GM23248 (cell line): ENCODE measurements at regions not wholly inside any gene's neighbourhood (a gene's known extent, or its start where the extent isn't known, plus 50 kb on each side); places are given as distances from the start of the nearest gene placed in this dataset.

Experiments
- DNase-seq: peaks from one replicate; pipeline ENCODE4 v3.0.0-alpha.2; 2015
- H2AFZ ChIP-seq: fragments of 200-600 bp; sonication (generic); 2 replicates; pipeline ENCODE4 v1.6.1; 2016; ENCODE audit warnings: antibody characterized with exemption
- H3F3A ChIP-seq: fragments of 200-600 bp; sonication (generic); 2 replicates; pipeline ENCODE4 v1.6.1; 2016; ENCODE audit warnings: mild to moderate bottlenecking, antibody characterized with exemption, mixed run types; ENCODE audit not compliant: insufficient read depth
- H3K27ac ChIP-seq: fragments of 200-600 bp; sonication (generic); 2 replicates; pipeline ENCODE4 v1.5.1; 2016; ENCODE audit warnings: mild to moderate bottlenecking
- H3K27me3 ChIP-seq: fragments of 200-600 bp; sonication (generic); replicated peaks from 2 replicates; pipeline ENCODE4 v1.6.1; 2016; ENCODE audit warnings: mild to moderate bottlenecking; ENCODE audit not compliant: insufficient read depth
- H3K36me3 ChIP-seq: fragments of 200-600 bp; sonication (generic); 2 replicates; pipeline ENCODE4 v1.6.1; 2016; ENCODE audit warnings: low read depth, mild to moderate bottlenecking
- H3K4me1 ChIP-seq: fragments of 200-600 bp; sonication (generic); 2 replicates; pipeline ENCODE4 v1.6.1; 2016; ENCODE audit warnings: mild to moderate bottlenecking; ENCODE audit not compliant: insufficient read depth
- H3K4me2 ChIP-seq: fragments of 200-600 bp; sonication (generic); one replicate; pipeline ENCODE4 v1.6.1; 2016; ENCODE audit warnings: mild to moderate bottlenecking; ENCODE audit not compliant: unreplicated experiment
- H3K4me3 ChIP-seq: fragments of 200-600 bp; sonication (generic); 2 replicates; pipeline ENCODE4 v1.5.1; 2016; ENCODE audit warnings: mild to moderate bottlenecking
- H3K79me2 ChIP-seq: fragments of 200-600 bp; sonication (generic); 2 replicates; pipeline ENCODE4 v1.6.1; 2016; ENCODE audit warnings: mild to moderate bottlenecking; ENCODE audit not compliant: insufficient read depth
- H3K9ac ChIP-seq: fragments of 200-600 bp; sonication (generic); 2 replicates; pipeline ENCODE4 v1.6.1; 2016; ENCODE audit warnings: mild to moderate bottlenecking
- H3K9me2 ChIP-seq: fragments of 200-600 bp; sonication (generic); 2 replicates; pipeline ENCODE4 v1.6.1; 2016; ENCODE audit warnings: mixed run types, mild to moderate bottlenecking, moderate library complexity; ENCODE audit not compliant: insufficient read depth
- H3K9me3 ChIP-seq: fragments of 200-600 bp; sonication (generic); one replicate; pipeline ENCODE4 v1.6.1; 2017; ENCODE audit warnings: low read depth
- H4K20me1 ChIP-seq: fragments of 200-600 bp; sonication (generic); 2 replicates; pipeline ENCODE4 v1.6.0; 2016; ENCODE audit not compliant: insufficient read depth
- EZH2 ChIP-seq: fragments of 200-600 bp; sonication (generic); IDR thresholded peaks from 2 replicates; pipeline ENCODE4 v1.6.1; 2018; ENCODE audit warnings: antibody characterized with exemption, mild to moderate bottlenecking; ENCODE audit not compliant: insufficient read depth, poor library complexity, severe bottlenecking
- EZH2phosphoT487 ChIP-seq: fragments of 200-600 bp; sonication (generic); IDR thresholded peaks from 2 replicates; pipeline ENCODE4 v1.6.1; 2018; ENCODE audit warnings: antibody characterized with exemption, moderate library complexity, mild to moderate bottlenecking, low read depth; ENCODE audit not compliant: insufficient read depth
- whole genome bisulfite sequencing, 2 experiments: methylation state at CpG; one replicate each; pipeline ENCODE4 v1.1.6; 2015 to 2017; ENCODE audit warnings: low lambda C conversion rate in 2 of 2, low coverage in 1 of 2; ENCODE audit errors: missing lambda C conversion rate in 2 of 2; 5-methylcytosine and 5-hydroxymethylcytosine counted together
- in situ Hi-C: fragments of 300-500 bp; cut with MboI; formaldehyde crosslinking; loops from 2 replicates; pipeline ENCODE4 v1.15.0; 2020

- H3K36me3 ChIP-seq = no peaks in the 10 kb centered on the region
- no peaks in the 10 kb centered on the region for H3K9me3 ChIP-seq
- no peaks in the 10 kb centered on the region for H3K27me3 ChIP-seq
- no peak overlapping the region for H3K4me3 ChIP-seq
- TF ChIP-seq EZH2phosphoT487 = no peak
- H3K79me2 ChIP-seq = no peaks in the 10 kb centered on the region
- no peak overlapping the region for H3K4me2 ChIP-seq
- H4K20me1 ChIP-seq = no peaks in the 10 kb centered on the region
- no peaks in the 10 kb centered on the region for H3F3A ChIP-seq
- H3K27ac ChIP-seq = no peak overlapping the region
- in situ Hi-C loops = no loop called here
- no peak overlapping the region for H2AFZ ChIP-seq
- H3K9ac ChIP-seq = no peak overlapping the region
- no peaks in the 10 kb centered on the region for H3K4me1 ChIP-seq
- 5 to 25% methylated on average over 2 of the region's 2 CpGs for WGBS, 2 experiments
- DNase-seq = no peak
- no peaks in the 10 kb centered on the region for H3K9me2 ChIP-seq
Observed at GRCh38 chr16:24428756-24429155, 110.6 kb upstream of the RBBP6 start.

DNA sequence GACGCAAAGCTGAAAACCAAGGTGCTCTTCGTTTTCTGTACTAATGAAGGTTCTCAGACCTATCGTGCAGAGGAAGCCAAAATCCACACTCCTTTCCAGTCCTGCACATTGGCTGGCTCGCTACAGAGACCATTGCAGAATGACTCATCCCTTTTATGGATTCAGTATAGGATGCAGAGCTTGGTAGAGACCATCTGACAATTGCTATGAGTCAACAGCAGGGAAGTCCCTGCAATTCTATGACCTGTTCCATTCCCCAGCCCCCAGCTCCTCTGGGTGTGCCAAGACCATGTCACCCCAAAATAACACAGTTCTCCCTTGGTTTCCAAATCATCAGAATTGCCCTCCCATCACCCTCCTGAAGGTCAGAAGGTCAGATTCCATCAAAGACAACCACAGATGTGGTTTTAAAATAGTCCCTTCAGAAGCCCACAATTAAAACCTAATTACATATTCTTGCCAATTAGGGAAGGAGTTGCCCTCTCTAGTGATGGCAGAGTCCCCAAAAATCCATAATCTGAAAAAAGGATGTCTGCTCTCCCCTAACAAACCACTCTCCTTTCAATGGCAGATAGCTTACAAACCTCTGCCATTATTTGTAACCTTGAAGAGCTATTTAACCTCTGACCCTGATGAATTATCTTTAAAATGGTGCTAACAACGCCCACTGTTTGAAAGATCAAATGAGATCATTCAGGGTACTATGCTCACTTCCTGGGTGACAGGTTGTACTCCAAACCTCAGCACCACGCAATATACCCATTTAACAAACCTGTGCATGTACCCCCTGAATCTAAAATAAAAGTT lies 108.2 kb upstream of the RBBP6 start:
- Histone ChIP-seq H4K20me1 (no peaks in the 10 kb centered on the region), H3K9me2 (no peaks in the 10 kb centered on the region), H3K9me3 (no peaks in the 10 kb centered on the region), H3K9ac (no peak overlapping the region), H2AFZ (no peak overlapping the region), H3K4me3 (no peak overlapping the region), H3K4me1 (no peaks in the 10 kb centered on the region), H3K27me3 (no peaks in the 10 kb centered on the region), H3F3A (no peaks in the 10 kb centered on the region), H3K27ac (no peak overlapping the region), H3K4me2 (no peak overlapping the region), H3K79me2 (no peaks in the 10 kb centered on the region), H3K36me3 (no peaks in the 10 kb centered on the region)
- WGBS, 2 experiments = 27 to 30% methylated on average over 6 of the region's 6 CpGs
- in situ Hi-C loops = no loop called here
- peak; percentile 12 for DNase-seq
- TF ChIP-seq EZH2 = no peak
- no peak for TF ChIP-seq EZH2phosphoT487

DNA sequence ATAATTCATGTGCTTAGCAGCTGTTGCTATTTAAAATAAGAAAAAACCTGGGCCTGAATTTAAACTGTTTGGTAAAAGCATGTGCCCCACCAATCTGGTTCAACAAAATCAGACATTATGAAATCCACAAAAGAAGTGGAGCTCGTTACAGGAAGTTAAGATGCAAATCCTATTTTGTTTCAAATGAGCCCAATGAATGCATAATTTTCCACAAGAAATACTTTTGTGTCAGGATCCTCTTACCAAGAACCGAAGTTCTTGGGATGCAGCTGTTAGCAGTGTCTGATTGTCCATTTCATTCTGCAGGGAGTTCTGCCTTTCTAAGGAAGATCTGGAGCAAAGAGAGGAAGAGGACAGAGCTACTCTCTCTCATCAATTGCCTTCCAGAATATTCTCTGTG lies 105.7 kb upstream of the RBBP6 start:
- no peaks in the 10 kb centered on the region for H3K79me2 ChIP-seq
- H3K9ac ChIP-seq = no peak overlapping the region
- H4K20me1 ChIP-seq = no peaks in the 10 kb centered on the region
- TF ChIP-seq EZH2phosphoT487 = no peak
- no peak for TF ChIP-seq EZH2
- no peaks in the 10 kb centered on the region for H3K4me1 ChIP-seq
- no peak overlapping the region for H2AFZ ChIP-seq
- no peak overlapping the region for H3K27ac ChIP-seq
- H3K4me2 ChIP-seq = no peak overlapping the region
- DNase-seq = no peak
- H3K4me3 ChIP-seq = no peak overlapping the region
- H3K9me3 ChIP-seq = no peaks in the 10 kb centered on the region
- 3 to 13% methylated on average over 2 of the region's 2 CpGs for WGBS, 2 experiments
- in situ Hi-C loops = no loop called here
- no peaks in the 10 kb centered on the region for H3K27me3 ChIP-seq
- H3K9me2 ChIP-seq = no peaks in the 10 kb centered on the region
- H3K36me3 ChIP-seq = no peaks in the 10 kb centered on the region
- no peaks in the 10 kb centered on the region for H3F3A ChIP-seq

DNA sequence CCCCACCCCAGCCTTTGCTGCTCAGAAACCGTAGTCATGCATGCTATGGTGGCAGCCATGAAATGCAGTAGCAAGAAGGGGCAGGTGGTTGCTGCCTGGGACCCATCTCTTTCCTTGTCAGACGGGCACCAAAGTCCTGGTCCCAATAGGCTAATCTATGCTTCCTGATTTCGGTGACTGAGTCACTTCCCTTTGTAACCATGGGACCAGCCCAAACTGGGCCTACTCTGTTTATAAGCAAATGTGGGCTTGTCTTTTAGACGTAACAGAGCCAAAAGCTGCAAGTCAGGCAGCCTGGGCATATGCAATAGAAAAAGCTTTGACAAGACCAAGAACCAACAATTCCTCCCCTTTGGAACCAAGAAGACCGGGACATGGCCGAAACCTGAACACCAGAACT lies 99.1 kb upstream of the RBBP6 start:
- Histone ChIP-seq H3K9me2 (no peaks in the 10 kb centered on the region), H3K36me3 (no peaks in the 10 kb centered on the region), H3K4me3 (no peak overlapping the region), H3F3A (no peaks in the 10 kb centered on the region), H3K9ac (no peak overlapping the region), H3K9me3 (no peaks in the 10 kb centered on the region), H2AFZ (no peak overlapping the region), H3K27ac (no peak overlapping the region), H3K4me2 (no peak overlapping the region), H3K27me3 (no peaks in the 10 kb centered on the region), H3K4me1 (no peaks in the 10 kb centered on the region), H4K20me1 (no peaks in the 10 kb centered on the region), H3K79me2 (no peaks in the 10 kb centered on the region)
- no peak for TF ChIP-seq EZH2phosphoT487
- no peak for TF ChIP-seq EZH2
- in situ Hi-C loops = no loop called here
- 35 to 45% methylated on average over 6 of the region's 6 CpGs for WGBS, 2 experiments
- DNase-seq = no peak
